MM.1S (cell line): ENCODE measurements at regions not wholly inside any gene's neighbourhood (a gene's known extent, or its start where the extent isn't known, plus 50 kb on each side); places are given as distances from the start of the nearest gene placed in this dataset.

Experiments
- DNase-seq: peaks from one replicate; pipeline ENCODE4 v3.0.0-alpha.2; 2015
- H2AFZ ChIP-seq: fragments of 300-600 bp; sonication (generic); 2 replicates; pipeline ENCODE4 v1.6.0; 2016; ENCODE audit warnings: antibody characterized with exemption, low read length
- H3F3A ChIP-seq: fragments of 300-600 bp; sonication (generic); 2 replicates; pipeline ENCODE4 v1.6.1; 2016; ENCODE audit warnings: mild to moderate bottlenecking, antibody characterized with exemption, low read length, moderate library complexity, mixed read lengths; ENCODE audit not compliant: insufficient read depth
- H3K27ac ChIP-seq: fragments of 300-600 bp; sonication (generic); 2 replicates; pipeline ENCODE4 v1.5.1; 2016; ENCODE audit warnings: mild to moderate bottlenecking, low read length
- H3K27me3 ChIP-seq: fragments of 300-600 bp; sonication (generic); replicated peaks from 2 replicates; pipeline ENCODE4 v1.6.0; 2016; ENCODE audit warnings: low read length; ENCODE audit not compliant: insufficient read depth
- H3K36me3 ChIP-seq: fragments of 300-600 bp; sonication (generic); replicated peaks from 2 replicates; pipeline ENCODE4 v1.6.1; 2016; ENCODE audit warnings: mild to moderate bottlenecking, low read length, mixed read lengths; ENCODE audit not compliant: insufficient read depth
- H3K4me1 ChIP-seq: fragments of 300-600 bp; sonication (generic); 2 replicates; pipeline ENCODE4 v1.6.1; 2016; ENCODE audit warnings: low read length, mixed read lengths
- H3K4me2 ChIP-seq: fragments of 300-600 bp; sonication (generic); 2 replicates; pipeline ENCODE4 v1.6.0; 2016; ENCODE audit warnings: low read depth, low read length
- H3K4me3 ChIP-seq: fragments of 300-600 bp; sonication (generic); 2 replicates; pipeline ENCODE4 v1.5.1; 2016; ENCODE audit warnings: low read length, mixed read lengths
- H3K79me2 ChIP-seq: fragments of 300-600 bp; sonication (generic); 2 replicates; pipeline ENCODE4 v1.6.1; 2016; ENCODE audit warnings: mixed run types, low read length, mixed read lengths
- H3K9ac ChIP-seq: fragments of 300-600 bp; sonication (generic); 2 replicates; pipeline ENCODE4 v1.6.1; 2016; ENCODE audit warnings: low read length, mixed read lengths
- H3K9me2 ChIP-seq: fragments of 300-600 bp; sonication (generic); replicated peaks from 2 replicates; pipeline ENCODE4 v1.6.1; 2016; ENCODE audit warnings: mild to moderate bottlenecking, low read length, mixed read lengths; ENCODE audit not compliant: insufficient read depth
- H3K9me3 ChIP-seq: fragments of 300-600 bp; sonication (generic); replicated peaks from 2 replicates; pipeline ENCODE4 v1.6.1; 2016; ENCODE audit warnings: mild to moderate bottlenecking, low read length, mixed read lengths; ENCODE audit not compliant: insufficient read depth
- H4K20me1 ChIP-seq: fragments of 300-600 bp; sonication (generic); 2 replicates; pipeline ENCODE4 v1.6.1; 2016; ENCODE audit warnings: mild to moderate bottlenecking, low read length, moderate library complexity, mixed read lengths; ENCODE audit not compliant: insufficient read depth
- EZH2 ChIP-seq: fragments of 300-600 bp; sonication (generic); optimal IDR thresholded peaks from 2 replicates; pipeline ENCODE3; 2017; ENCODE audit warnings: low read depth, mild to moderate bottlenecking, antibody characterized with exemption, low read length, mixed read lengths
- EZH2phosphoT487 ChIP-seq: fragments of 300-600 bp; sonication (generic); IDR thresholded peaks from 2 replicates; pipeline ENCODE4 v1.6.1; 2018; ENCODE audit warnings: antibody characterized with exemption, low read length
- TF ChIP-seq, protein P1 (sequence below): fragments of 300-600 bp; sonication (generic); IDR thresholded peaks from 2 replicates; pipeline ENCODE4 v1.5.1; 2016; ENCODE audit warnings: antibody characterized with exemption, low read length, mixed read lengths

DNA sequence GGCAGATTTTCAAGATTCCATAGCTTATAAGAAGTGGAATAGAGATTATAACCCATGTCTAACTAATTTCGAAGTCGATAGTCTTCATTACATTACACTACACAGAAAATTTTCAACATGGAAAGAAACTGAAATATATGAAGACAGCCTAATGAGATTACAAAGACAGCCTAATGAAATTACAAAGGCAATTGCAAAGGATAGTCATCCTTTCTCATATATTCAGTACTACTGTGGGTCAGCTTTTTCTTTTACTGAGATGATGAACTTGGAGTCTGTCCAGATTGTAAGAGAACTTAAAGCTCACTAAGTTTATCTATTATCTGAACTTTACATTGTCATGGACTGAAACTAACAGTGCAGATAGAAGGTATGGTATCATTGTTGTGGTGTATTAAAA, 304.4 kb upstream of the MBL2 start:
- TF ChIP-seq EZH2phosphoT487: no peak
- TF ChIP-seq EZH2: no peak
- TF ChIP-seq, protein P1, sequence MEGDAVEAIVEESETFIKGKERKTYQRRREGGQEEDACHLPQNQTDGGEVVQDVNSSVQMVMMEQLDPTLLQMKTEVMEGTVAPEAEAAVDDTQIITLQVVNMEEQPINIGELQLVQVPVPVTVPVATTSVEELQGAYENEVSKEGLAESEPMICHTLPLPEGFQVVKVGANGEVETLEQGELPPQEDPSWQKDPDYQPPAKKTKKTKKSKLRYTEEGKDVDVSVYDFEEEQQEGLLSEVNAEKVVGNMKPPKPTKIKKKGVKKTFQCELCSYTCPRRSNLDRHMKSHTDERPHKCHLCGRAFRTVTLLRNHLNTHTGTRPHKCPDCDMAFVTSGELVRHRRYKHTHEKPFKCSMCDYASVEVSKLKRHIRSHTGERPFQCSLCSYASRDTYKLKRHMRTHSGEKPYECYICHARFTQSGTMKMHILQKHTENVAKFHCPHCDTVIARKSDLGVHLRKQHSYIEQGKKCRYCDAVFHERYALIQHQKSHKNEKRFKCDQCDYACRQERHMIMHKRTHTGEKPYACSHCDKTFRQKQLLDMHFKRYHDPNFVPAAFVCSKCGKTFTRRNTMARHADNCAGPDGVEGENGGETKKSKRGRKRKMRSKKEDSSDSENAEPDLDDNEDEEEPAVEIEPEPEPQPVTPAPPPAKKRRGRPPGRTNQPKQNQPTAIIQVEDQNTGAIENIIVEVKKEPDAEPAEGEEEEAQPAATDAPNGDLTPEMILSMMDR: no peak
- Histone ChIP-seq H3K27me3 (no peaks in the 10 kb centered on the region), H4K20me1 (no peaks in the 10 kb centered on the region), H2AFZ (no peak overlapping the region), H3K36me3 (no peaks in the 10 kb centered on the region), H3K4me3 (no peak overlapping the region), H3F3A (no peaks in the 10 kb centered on the region), H3K4me2 (no peak overlapping the region), H3K9me2 (no peaks in the 10 kb centered on the region), H3K4me1 (no peaks in the 10 kb centered on the region), H3K9ac (no peak overlapping the region), H3K9me3 (no peaks in the 10 kb centered on the region), H3K27ac (no peak overlapping the region), H3K79me2 (no peaks in the 10 kb centered on the region)
- no peak for DNase-seq

DNA sequence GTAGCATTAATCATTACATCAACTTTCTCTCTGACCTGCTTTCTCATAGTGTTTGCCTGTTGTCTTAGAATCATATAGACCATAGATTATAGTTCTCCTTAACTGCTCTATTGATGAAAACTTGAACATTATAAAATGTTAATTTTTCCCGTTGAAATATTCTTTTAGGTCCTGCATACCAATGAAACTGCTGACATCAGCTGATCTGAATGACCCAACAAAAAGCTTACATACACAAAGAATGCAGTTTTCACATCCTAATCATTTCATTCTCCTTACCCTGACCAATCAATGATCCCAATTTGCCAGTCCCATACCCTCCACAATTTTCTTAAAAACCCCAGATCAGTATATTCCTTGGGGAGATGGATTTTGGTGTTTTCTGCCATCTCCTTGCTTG, 302.9 kb upstream of the MBL2 start:
- H3K36me3 ChIP-seq: no peaks in the 10 kb centered on the region
- no peaks in the 10 kb centered on the region for H3F3A ChIP-seq
- no peak overlapping the region for H3K27ac ChIP-seq
- H3K27me3 ChIP-seq: no peaks in the 10 kb centered on the region
- H3K4me1 ChIP-seq: no peaks in the 10 kb centered on the region
- no peak for DNase-seq
- no peaks in the 10 kb centered on the region for H4K20me1 ChIP-seq
- no peaks in the 10 kb centered on the region for H3K9me2 ChIP-seq
- H3K9ac ChIP-seq: no peak overlapping the region
- H3K4me3 ChIP-seq: no peak overlapping the region
- H3K79me2 ChIP-seq: no peaks in the 10 kb centered on the region
- H2AFZ ChIP-seq: no peak overlapping the region
- TF ChIP-seq EZH2 (no peak), EZH2phosphoT487 (no peak)
- TF ChIP-seq, protein P1: no peak
- H3K4me2 ChIP-seq: no peak overlapping the region
- H3K9me3 ChIP-seq: no peaks in the 10 kb centered on the region

DNA sequence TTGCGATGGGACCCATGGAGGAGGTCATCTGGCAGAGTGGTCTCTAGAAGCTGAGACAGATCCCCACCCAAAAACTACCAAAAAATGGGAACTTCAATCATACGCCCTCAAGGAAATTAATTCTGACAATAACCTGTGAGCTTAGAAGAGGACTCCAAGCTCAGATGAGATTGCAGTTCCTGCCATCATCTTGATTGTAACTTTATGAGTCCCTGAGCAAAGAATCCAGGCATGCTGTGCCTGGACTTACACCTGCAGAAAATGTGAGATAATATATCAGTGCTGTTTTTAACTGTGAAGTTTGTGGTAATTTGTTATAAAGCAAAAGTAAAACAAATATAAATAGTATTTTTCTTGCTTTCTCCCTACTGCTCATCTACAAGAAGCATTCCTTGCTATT, 299.6 kb upstream of the MBL2 start:
- Histone ChIP-seq H3K4me1 (no peaks in the 10 kb centered on the region), H4K20me1 (no peaks in the 10 kb centered on the region), H3K4me2 (no peak overlapping the region), H3K9me2 (no peaks in the 10 kb centered on the region), H3K27me3 (no peaks in the 10 kb centered on the region), H3K36me3 (no peaks in the 10 kb centered on the region), H3K79me2 (no peaks in the 10 kb centered on the region), H2AFZ (no peak overlapping the region), H3K27ac (no peak overlapping the region), H3K9me3 (no peaks in the 10 kb centered on the region), H3K9ac (no peak overlapping the region), H3F3A (no peaks in the 10 kb centered on the region), H3K4me3 (no peak overlapping the region)
- TF ChIP-seq, protein P1: no peak
- no peak for TF ChIP-seq EZH2phosphoT487
- no peak for TF ChIP-seq EZH2
- no peak for DNase-seq
